HL-60/S4 treated with retinoic acid at 250 ng/mL for 4 days and 3 days (cell line): ENCODE measurements at regions not wholly inside any gene's neighbourhood (a gene's known extent, or its start where the extent isn't known, plus 50 kb on each side); places are given as distances from the start of the nearest gene placed in this dataset.
"Not testable (repeated sequence)": the region's sequence is repeated elsewhere in the genome, so short reads cannot be mapped to it uniquely, and the experiment has no call there.

Experiments used
- in situ Hi-C: fragments of 300-500 bp; cut with MboI; formaldehyde crosslinking; loops from 2 replicates; pipeline ENCODE4 v1.7.0; 2022; ENCODE audit warnings: low sequenced_read_pairs

GRCh38 chr6:111925296-111925695 is 52.0 kb upstream of the FYN start:
- in situ Hi-C loops: no loop called here

DNA sequence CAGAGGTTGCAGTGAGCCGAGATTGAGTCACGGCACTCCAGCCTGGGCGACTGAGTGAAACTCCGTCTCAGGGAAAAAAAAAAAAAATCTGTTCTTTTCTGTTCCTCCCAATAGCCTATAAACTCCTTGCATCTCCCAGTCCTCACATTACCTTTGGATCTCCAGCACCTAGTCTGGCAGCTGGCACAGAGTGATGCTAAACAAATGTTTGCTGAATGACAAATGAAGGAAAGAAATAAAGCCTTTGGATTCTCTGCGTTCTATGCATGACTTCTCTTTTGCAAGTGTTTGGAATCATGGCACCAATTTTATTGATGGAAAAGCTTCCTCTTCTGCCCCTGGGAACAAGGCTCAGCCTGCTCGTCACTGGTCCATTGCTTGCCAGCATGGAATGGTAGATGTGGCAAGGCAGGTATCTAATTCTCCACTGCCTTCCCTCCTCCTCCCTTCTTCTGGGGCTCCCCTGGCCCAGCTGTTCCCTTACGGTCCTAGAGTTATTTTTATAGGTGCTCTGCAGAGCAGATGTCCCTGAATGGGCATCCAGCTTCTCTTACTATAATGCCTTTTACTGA is 53.6 kb upstream of the FYN start:
- in situ Hi-C loops: no loop called here

DNA sequence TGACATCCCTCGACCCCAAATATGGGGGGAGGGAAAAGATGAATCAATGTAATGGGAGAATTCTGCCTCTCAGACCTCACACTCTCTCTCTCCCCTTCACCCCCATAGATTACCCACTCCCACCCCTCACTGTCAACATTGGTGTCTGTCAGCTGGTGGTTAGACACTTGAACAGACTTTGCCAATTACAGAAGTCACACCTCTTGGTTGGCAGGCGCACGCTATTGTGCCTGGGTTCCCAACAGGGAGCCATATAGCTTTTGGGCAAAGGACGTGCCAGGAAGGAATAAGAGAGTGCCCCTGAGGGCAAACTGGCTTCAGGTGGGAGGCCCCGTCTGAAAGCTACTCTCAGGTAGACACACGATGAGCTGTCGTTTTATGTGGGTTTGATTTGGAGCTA is 54.1 kb upstream of the FYN start:
- in situ Hi-C loops: no loop called here

DNA sequence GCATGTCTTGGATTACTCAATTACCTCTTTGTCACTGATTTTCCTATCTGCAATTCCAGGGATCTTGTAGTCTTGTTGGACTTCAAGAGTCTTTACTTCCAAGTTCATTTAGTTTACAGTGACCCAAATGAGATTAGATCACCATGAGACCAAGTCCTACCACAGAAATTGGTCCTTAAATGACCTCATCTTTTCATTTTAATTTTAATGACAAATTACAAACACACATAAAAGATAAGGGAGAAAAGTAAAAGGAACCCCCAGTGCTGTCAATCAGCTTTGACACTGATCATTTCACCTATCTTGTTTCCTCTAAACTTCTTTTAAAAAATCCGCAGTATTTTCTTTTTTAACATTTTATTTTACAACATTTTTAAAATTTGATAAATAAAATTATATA is 54.9 kb upstream of the FYN start:
- in situ Hi-C loops: no loop called here

GRCh38 chr6:111934611-111935010 is 61.4 kb upstream of the FYN start:
- in situ Hi-C loops: not testable (repeated sequence)

- in situ Hi-C loops: no loop called here
Observed at GRCh38 chr6:111936718-111937117, 63.5 kb upstream of the FYN start.

DNA sequence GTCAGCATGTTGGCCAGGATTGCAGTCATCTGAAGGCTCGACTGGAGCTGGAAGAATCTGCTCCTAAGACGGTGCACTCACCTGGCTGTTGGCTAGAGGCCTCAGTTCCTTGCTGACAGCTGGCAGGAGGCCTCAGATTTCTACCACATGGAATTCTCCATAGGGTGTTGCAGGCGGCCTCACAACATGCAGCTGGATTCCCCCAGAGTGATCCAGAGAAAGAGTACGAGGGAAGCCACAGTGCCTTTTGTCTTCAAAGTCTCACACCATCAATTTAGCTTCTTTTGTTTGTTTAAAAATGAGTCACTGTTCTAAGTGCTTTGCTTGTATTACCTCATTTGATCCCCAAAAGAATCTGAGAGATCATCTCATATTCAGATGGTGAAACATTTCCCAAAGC is 65.5 kb upstream of the FYN start:
- in situ Hi-C loops: no loop called here

- in situ Hi-C loops: no loop called here
Observed at GRCh38 chr6:111939902-111940301, 66.7 kb upstream of the FYN start.

DNA sequence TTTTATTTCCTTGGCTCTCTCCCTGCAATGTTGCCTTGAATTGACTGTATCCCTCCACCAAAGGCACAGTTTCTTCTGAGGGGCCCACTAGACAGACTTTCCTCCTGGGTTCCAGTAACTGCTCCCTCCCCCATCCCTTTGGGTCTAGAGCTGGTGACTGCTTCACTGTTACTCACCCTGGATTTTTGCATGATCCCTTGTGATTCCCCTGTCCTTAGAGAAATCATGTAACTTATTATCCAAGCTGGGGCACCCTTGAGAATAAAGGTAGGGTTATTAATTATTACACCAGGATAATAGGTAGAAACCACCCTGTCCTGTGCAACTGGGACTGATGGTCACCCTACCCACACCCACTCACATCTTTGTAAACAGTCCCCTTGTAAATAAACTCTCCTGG is 67.5 kb upstream of the FYN start:
- in situ Hi-C loops: no loop called here

GRCh38 chr6:111941686-111942330 is 68.6 kb upstream of the FYN start:
- in situ Hi-C loops: no loop called here

DNA sequence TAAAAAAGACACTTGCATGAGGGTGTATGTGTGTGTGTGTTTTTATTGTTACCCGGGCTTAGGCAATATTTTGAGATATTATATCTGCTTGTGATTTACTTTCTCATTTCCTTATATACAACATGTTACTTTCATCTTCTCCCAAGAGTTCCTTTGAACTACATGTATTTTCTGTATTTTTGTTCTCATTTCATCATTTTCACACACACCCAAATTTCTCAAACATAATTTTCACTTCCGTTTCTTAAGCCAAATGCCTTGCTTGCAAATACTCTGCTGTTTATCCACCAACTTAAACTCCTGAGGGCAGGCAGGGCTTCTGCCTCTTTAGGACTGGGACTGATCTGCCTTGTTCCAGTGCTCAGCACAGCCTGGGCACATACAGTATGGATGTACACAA is 69.3 kb upstream of the FYN start:
- in situ Hi-C loops: no loop called here

GRCh38 chr6:111943266-111943665 is 70.0 kb upstream of the FYN start:
- in situ Hi-C loops: no loop called here

GRCh38 chr6:111943726-111944125 is 70.5 kb upstream of the FYN start:
- in situ Hi-C loops: no loop called here

DNA sequence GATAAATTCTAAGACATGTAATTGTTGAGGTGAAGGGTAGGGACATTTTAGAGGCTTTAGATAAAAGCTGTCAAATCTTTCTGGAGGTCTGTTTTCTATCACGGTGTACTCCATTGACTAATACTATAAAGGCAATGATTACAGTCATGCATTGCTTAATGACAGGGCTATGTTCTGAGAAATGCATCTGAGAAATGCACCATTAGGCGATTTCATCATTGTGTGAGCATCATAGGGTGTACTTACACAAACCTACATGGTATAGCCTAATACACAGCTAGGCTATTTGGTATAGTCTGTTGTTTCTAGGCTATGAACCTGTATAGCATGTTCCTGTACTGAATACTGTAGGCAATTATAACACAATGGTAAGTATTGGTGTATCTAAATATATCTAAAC is 71.3 kb upstream of the FYN start:
- in situ Hi-C loops: no loop called here

GRCh38 chr6:111949546-111949945 is 76.3 kb upstream of the FYN start:
- in situ Hi-C loops: no loop called here

DNA sequence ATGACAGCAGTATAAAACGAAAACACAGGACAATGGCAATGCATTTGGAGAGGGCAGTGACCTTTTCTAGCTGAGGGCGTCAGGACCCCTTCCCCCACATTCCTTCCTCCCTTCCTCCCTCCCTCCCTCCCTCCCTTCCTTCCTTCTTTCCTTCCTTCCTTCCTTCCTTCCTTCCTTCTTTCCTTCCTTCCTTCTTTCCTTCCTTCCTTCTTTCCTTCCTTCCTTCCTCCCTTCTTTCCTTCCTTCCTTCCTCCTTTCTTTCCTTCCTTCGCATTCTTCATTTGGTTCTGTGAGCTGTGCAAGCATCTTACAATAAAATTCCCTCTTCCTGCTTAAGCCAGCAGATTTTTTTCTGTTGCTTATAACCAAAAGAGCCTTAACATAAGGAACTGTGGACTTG is 76.7 kb upstream of the FYN start:
- in situ Hi-C loops: not testable (repeated sequence)

DNA sequence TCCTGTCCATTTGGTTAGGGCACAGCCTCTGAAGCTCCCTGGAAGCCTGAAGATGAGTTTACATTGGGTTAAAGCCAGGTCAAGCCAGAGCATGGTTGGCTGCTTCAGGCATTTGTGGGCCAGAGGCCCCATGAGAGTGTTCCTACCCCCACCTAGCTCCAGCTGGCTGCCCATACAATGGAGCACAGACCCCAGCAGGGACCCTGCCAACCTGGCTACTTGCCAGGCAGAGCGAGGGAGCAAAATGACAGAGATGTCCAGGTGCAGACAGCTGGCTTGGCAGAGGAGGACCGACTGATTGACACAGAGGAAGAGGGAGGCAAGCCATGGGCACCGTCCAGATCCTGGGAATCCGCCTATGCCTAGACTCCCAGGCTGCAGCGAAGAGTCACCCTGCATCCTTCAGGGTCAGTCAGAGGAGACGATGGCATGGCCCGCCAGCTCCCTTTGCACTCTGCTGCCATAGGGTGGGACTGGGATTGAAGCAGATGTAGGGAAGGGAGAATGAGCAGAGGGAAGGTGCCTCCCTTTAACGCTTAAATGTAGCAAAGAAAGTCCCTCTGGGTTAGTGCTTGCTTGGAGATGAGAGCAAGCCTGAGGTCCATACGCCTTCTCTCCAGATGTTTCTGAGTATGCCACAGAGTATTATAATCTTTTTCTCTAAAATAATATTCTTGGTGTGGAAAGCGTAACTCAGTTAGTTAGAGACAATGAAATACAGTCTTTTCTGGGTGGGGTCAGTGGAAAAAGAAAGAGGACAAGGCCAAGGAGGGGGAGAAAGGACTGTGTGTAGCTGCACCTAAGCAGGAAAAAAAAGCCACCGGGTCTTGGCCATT is 77.6 kb upstream of the FYN start:
- in situ Hi-C loops: no loop called here

- in situ Hi-C loops: no loop called here
Observed at GRCh38 chr6:111951497-111952085, 78.3 kb upstream of the FYN start.

DNA sequence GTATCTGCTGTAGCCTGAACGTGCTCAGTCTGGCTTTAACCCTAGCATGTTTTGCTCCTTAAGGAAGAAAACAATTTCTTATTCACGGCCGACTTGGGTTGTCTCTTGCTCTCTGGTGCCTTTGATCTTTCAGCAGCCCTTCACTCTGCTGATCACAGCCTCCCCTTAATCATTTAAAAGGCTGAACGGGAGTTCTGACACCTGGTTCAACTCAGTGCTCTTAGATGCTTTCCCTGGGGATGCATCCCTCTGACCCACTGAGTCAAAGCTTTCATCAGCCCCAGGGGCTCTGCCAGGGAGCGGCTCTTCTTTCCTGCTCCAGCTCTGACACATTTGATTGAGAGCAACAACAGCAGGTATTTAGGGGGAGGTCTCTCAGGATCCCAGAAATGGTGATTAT is 79.0 kb upstream of the FYN start:
- in situ Hi-C loops: no loop called here

- in situ Hi-C loops: no loop called here
Observed at GRCh38 chr6:111952821-111953540, 79.7 kb upstream of the FYN start.

DNA sequence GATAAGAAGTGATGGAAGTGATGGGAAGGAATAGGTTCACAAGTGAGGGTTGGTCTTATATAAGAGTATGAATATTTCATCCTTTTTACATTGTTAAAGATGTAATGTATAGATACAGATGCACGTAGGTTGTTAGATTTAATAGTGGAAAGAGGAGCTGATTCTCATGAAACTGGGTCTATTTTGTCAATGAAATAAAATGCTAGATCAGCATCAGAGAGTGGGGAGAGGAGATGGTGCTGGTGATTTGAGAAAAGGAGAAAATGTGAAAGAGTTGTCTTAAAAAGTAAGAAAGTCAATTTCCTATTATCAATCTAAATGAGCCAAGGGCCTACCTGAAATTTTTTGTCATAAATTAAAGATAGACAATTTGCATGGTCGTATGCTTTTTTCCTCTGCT is 82.8 kb upstream of the FYN start:
- in situ Hi-C loops: no loop called here
